Jurkat, Clone E6-1 (cell line): ENCODE measurements at regions not wholly inside any gene's neighbourhood (a gene's known extent, or its start where the extent isn't known, plus 50 kb on each side); places are given as distances from the start of the nearest gene placed in this dataset.

Experiments
- DNase-seq: peaks from one replicate; pipeline ENCODE4 v3.0.0-alpha.2; 2011; ENCODE audit warnings: low read depth, low spot score
- H3K4me3 ChIP-seq: 2 replicates; pipeline ENCODE4 v1.5.1; 2011; ENCODE audit warnings: mild to moderate bottlenecking, low read length, control low read depth, moderate library complexity

GRCh38 chr2:151159109-151159662, 102.5 kb downstream of the RBM43 start:
- H3K4me3 ChIP-seq: no peak overlapping the region
- DNase-seq: no peak

GRCh38 chr2:151157000-151157735, 104.5 kb downstream of the RBM43 start:
- H3K4me3 ChIP-seq: no peak overlapping the region
- DNase-seq: no peak

GRCh38 chr2:151156431-151156830, 105.2 kb downstream of the RBM43 start:
- H3K4me3 ChIP-seq: no peak overlapping the region
- no peak for DNase-seq

GRCh38 chr2:151153601-151154000, 108.1 kb downstream of the RBM43 start:
- no peak overlapping the region for H3K4me3 ChIP-seq
- peak; percentile 3 for DNase-seq

GRCh38 chr2:151150331-151151320, 111.0 kb downstream of the RBM43 start:
- H3K4me3 ChIP-seq: no peak overlapping the region
- DNase-seq: no peak

GRCh38 chr2:151138507-151138906, 123.2 kb downstream of the RBM43 start:
- DNase-seq: no peak
- no peak overlapping the region for H3K4me3 ChIP-seq

GRCh38 chr2:151137526-151137925, 124.1 kb downstream of the RBM43 start:
- H3K4me3 ChIP-seq: no peak overlapping the region
- DNase-seq: no peak

- no peak for DNase-seq
- no peak overlapping the region for H3K4me3 ChIP-seq
Observed at GRCh38 chr2:151120011-151120410, 141.7 kb downstream of the RBM43 start.

- H3K4me3 ChIP-seq: no peak overlapping the region
- DNase-seq: no peak
Observed at GRCh38 chr2:151119374-151119773, 142.3 kb downstream of the RBM43 start.

GRCh38 chr2:151118269-151118668, 143.4 kb downstream of the RBM43 start:
- no peak overlapping the region for H3K4me3 ChIP-seq
- DNase-seq: no peak

GRCh38 chr2:151114874-151115273, 146.8 kb downstream of the RBM43 start:
- no peak overlapping the region for H3K4me3 ChIP-seq
- no peak for DNase-seq

- H3K4me3 ChIP-seq: no peak overlapping the region
- DNase-seq: no peak
Observed at GRCh38 chr2:151113318-151113717, 148.3 kb downstream of the RBM43 start.

GRCh38 chr2:151111599-151112278, 149.9 kb downstream of the RBM43 start:
- H3K4me3 ChIP-seq: no peak overlapping the region

GRCh38 chr2:151106805-151107506, 154.7 kb downstream of the RBM43 start:
- no peak overlapping the region for H3K4me3 ChIP-seq
- DNase-seq: no peak

More at GRCh38 chr2:151111599-151112278, 149.9 kb downstream of the RBM43 start:
- no peak for DNase-seq

- no peak overlapping the region for H3K4me3 ChIP-seq
- no peak for DNase-seq
Observed at GRCh38 chr2:151103551-151103950, 158.1 kb downstream of the RBM43 start.

GRCh38 chr2:151102226-151102625, 159.4 kb downstream of the RBM43 start:
- DNase-seq: no peak
- H3K4me3 ChIP-seq: no peak overlapping the region

GRCh38 chr2:151098841-151099240, 162.8 kb downstream of the RBM43 start:
- DNase-seq: no peak
- no peak overlapping the region for H3K4me3 ChIP-seq

GRCh38 chr2:151097895-151098294, 163.8 kb downstream of the RBM43 start:
- H3K4me3 ChIP-seq: no peak overlapping the region
- no peak for DNase-seq

- no peak for DNase-seq
- H3K4me3 ChIP-seq: no peak overlapping the region
Observed at GRCh38 chr2:151097128-151097527, 164.5 kb downstream of the RBM43 start.
